ENCODE measurements at regions not wholly inside any gene's neighbourhood (a gene's known extent, or its start where the extent isn't known, plus 50 kb on each side); places are given as distances from the start of the nearest gene placed in this dataset.

GRCh38 chr2:15072836-15073235 is 440.3 kb downstream of the LRATD1 start:
- TF ChIP-seq FOSL1 (tag; conservative IDR thresholded peaks at IDR 0.05), result no peak
- TF ChIP-seq NFATC3 (IDR thresholded peaks at IDR 0.05), result no peak

All from K562 (cell line).